ENCODE measurements at regions not wholly inside any gene's neighbourhood (a gene's known extent, or its start where the extent isn't known, plus 50 kb on each side); places are given as distances from the start of the nearest gene placed in this dataset.
"Not testable (repeated sequence)": the region's sequence is repeated elsewhere in the genome, so short reads cannot be mapped to it uniquely, and the experiment has no call there.

- no peak for DNase-seq (ENCODE audit: low read depth in 1 of 2, low spot score in 1 of 2)
Observed at GRCh38 chr4:147223576-147223975, 257.3 kb upstream of the EDNRA start.

DNA sequence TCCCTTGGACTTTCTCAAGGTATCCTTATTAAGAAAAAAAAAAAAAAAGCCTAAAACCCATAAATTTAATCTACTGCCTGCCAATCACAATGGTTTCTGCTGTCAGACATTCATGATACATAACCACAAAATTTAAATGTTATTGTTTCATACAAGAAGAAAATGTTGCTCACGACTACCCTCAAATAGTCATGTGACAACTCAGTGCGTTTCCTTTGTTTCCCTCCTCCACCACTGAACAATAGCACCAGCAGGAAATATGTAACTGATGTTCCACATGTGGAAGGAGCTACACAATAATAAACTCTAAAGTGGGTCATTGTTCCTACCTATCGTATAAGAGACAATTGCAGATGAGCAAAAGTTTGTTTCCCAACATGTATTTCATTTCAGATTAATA, 244.1 kb upstream of the EDNRA start:
- no peak for DNase-seq (ENCODE audit: low read depth in 1 of 2, low spot score in 1 of 2)

GRCh38 chr4:147244786-147245185, 236.1 kb upstream of the EDNRA start:
- DNase-seq (ENCODE audit: low read depth in 1 of 2, low spot score in 1 of 2), result no peak

DNA sequence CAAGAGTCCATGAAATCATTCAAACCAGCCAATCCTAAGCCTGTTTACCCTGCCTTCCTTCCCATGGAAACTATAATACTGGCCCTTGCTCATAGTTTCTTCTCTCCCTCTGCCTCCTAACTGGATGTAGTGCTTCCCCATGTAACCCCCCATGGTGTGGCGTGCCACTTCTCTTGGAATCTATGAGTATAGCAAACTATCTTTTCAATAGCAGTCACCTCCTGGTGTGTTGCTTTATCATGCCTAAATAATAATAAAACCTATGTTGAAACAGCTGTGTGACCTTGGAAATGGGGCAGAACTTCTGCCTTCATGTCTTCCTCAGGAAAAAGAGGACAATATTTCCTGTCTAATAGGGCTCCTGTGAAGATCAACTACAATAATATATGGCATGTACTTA, 234.8 kb upstream of the EDNRA start:
- DNase-seq (ENCODE audit: low read depth in 1 of 2, low spot score in 1 of 2), result no peak

DNA sequence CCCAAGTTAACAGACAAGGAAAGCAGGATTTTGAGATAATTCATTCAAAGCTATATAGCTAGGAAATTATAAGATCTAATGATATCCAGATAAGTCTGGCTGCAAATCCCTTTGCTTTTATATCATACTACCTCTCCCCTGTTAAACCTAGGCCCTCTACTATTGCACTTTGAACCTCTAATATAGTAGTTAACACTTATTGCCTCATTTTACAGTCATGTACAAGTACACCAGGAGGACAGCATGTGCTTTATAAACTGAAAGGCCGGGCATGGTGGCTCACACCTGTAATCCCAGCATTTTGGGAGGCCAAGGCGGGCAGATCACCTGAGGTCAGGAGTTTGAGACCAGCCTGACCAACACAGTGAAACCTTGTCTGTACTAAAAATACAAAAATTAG, 234.4 kb upstream of the EDNRA start:
- not testable (repeated sequence) for DNase-seq (ENCODE audit: low read depth in 1 of 2, low spot score in 1 of 2)

GRCh38 chr4:147247579-147247978, 233.3 kb upstream of the EDNRA start:
- no peak for DNase-seq (ENCODE audit: low read depth in 1 of 2, low spot score in 1 of 2)

GRCh38 chr4:147250062-147250461, 230.8 kb upstream of the EDNRA start:
- no peak for DNase-seq (ENCODE audit: low read depth in 1 of 2, low spot score in 1 of 2)

DNA sequence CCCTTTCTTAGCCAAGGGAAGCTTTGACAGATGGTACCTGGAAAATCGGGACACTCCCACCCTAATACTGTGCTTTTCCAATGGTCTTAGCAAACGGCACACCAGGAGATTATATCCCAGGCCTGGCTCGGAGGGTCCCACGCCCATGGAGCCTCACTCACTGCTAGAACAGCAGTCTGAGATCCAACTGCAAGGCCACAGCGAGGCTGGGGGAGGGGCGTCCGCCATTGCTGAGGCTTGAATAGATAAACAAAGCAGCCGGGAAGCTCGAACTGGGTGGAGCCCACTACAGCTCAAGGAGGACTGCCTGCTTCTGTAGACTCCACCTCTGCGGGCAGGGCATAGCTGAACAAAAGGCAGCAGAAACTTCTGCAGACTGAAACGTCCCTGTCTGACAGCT, 225.6 kb upstream of the EDNRA start:
- DNase-seq (ENCODE audit: low read depth in 1 of 2, low spot score in 1 of 2), result not testable (repeated sequence)

GRCh38 chr4:147259271-147259670, 221.6 kb upstream of the EDNRA start:
- DNase-seq (ENCODE audit: low read depth in 1 of 2, low spot score in 1 of 2), result not testable (repeated sequence)

DNA sequence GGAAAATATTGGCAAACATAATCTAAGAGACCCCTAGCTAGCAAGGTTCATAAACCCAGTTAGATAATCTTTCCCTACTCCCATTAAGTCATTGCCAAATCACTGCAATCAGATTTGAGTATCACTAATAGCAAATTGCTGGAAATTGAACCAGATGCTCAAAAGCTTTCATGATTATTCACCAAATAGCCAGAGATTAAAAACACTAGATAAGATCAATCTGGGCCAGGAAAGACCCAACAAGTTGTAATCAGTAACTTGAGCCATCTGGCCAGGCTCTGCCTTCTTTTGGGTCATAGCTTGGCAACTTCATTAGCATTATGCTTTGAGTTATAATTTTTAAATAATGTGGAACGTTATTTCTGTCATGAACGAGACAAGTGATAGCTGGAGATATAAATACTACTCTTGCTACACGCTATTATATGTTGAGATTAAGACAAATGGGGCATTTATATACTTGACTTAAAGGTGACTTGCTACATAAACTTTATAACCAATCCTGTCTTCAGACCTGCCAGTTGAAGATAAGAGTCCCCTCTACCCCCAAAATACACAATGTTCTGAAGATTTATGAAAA, 196.6 kb upstream of the EDNRA start:
- DNase-seq (ENCODE audit: low read depth in 1 of 2, low spot score in 1 of 2), result no peak

DNA sequence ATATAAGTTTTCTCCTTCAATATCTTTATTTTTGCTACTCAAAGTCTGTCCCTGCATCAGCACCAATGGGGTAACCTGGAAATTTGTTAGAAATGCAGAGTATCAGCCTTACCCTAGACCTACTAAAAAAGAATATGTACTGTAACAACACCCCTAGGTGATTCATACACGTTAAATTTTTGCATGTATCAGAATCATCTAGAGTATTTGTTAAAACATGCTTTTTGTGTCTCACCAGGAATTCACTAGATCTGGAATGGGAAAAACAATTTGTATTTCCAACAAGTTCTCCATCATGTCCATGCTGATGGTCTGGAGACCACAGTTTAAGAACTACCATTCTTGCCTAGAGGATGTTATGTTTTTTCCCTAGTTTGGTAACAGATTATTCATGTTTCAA, 196.0 kb upstream of the EDNRA start:
- no peak for DNase-seq (ENCODE audit: low read depth in 1 of 2, low spot score in 1 of 2)

DNA sequence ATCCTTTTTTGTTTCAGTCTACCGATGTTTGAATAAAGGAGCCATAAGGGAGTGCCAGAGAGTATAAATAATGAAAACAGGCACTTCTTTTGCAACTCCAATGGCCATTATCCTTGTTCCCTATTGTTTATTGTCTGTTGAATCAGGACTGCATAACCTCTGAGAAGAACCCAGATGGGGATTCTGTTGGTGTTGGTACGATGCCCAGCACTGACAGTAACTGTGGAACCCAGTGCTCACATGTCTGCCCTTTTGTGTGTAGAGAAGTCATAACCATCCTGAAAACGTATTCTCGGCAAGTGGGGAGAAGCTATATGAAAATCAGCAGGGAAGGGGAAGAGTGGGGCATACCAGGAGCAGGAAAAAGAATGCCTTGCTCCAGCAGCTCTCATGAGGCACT, 195.1 kb upstream of the EDNRA start:
- no peak for DNase-seq (ENCODE audit: low read depth in 1 of 2, low spot score in 1 of 2)

GRCh38 chr4:147286846-147287587, 193.9 kb upstream of the EDNRA start:
- no peak for DNase-seq (ENCODE audit: low read depth in 1 of 2, low spot score in 1 of 2)

DNA sequence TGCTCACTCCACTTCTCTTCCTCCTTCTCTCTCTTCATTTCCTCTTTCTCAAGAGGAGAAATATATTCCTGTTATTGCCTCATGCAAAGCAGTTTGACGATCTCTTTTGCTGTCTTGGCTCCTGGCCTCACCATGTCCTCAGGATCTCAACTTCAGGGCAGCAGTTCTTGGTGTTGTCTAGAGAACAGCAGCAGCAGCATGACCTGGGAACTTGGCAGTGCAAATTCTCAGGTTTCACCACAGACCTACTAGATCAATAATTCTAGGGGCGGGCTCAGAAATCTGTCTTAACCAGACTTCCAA, 193.4 kb upstream of the EDNRA start:
- no peak for DNase-seq (ENCODE audit: low read depth in 1 of 2, low spot score in 1 of 2)

- DNase-seq (ENCODE audit: low read depth in 1 of 2, low spot score in 1 of 2), result no peak
Observed at GRCh38 chr4:147288512-147288911, 192.4 kb upstream of the EDNRA start.

DNA sequence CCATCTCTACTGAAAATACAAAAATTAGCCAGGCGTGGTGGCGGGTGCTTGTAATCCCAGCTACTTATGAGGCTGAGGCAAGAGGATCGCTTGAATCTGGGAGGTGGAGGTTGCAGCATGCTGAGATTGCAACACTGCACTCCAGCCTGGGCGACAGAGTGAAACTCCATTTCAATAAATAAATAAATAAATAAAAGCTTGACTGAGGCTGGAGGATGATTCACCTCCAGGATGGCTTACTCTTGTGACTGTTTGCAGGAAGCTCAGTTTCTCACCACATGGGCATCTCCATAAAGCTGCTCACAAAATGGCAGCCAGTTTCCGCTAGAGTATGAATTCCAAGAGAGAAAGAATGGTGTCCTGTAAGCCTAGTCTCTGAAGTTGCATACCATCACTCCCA, 191.7 kb upstream of the EDNRA start:
- DNase-seq (ENCODE audit: low read depth in 1 of 2, low spot score in 1 of 2), result no peak

DNA sequence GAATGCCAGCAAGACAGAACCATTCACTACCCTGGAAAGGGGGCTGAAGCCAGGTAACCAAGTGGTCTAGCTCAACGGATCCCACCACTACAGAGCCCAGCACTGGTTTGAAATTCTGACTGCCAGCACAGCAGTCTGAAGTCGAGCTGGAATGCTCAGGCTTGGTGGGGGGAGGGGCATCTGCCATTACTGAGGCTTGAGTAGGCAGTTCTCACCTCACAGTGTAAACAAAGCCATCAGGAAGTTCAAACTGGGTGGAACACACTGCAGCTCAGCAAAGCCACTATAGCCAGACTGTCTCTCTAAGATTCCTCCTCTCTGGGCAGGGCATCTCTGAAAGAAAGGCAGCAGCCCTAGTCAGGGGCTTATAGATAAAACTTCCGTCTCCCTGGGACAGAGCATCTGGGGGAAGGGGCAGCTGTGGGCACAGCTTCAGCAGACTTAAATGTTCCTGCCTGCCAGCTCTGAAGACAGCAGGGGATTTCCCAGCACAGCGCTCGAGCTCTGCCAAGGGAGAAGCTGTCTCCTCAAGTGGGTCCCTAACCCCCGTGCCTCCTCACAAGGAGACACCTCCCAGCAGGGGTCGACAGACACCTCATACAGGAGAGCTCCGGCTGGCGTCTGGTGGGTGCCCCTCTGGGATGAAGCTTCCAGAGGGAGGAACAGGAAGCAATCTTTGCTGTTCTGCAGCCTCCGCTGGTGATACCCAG, 188.1 kb upstream of the EDNRA start:
- DNase-seq (ENCODE audit: low read depth in 1 of 2, low spot score in 1 of 2), result not testable (repeated sequence)

DNA sequence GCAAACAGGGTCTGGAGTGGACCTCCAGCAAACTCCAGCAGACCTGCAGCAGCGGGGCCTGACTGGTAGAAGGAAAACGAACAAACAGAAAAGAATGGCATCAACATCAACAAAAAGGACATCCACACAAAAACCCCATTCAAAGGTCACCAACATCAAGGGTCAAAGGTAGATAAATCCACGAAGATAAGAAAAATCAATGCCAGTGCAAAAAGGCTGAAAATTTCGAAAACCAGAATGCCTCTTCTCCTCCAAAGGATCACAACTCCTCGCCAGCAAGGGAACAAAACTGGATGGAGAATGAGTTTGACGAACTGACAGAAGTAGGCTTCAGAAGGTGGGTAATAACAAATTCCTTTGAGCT, 187.6 kb upstream of the EDNRA start:
- not testable (repeated sequence) for DNase-seq (ENCODE audit: low read depth in 1 of 2, low spot score in 1 of 2)

DNA sequence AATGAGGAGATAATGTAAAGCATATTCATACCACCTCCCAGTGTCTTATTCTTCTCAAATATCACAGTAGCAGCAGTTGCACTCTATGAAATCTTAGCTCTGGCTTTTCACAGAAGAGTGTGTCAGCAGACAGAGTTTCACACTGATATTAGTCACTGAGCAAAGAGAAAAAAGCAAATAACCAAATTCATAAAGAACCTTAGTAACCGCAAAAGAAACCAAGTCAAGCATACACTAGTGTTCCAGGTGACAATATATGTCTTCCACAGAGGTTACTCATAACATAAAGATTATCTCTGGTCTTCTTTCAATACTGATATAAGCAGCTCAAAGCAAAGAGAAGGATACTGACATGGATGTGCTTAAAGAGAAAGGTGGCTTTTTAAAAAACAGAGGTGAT, 181.7 kb upstream of the EDNRA start:
- no peak for DNase-seq (ENCODE audit: low read depth in 1 of 2, low spot score in 1 of 2)

GRCh38 chr4:147303174-147303872, 177.6 kb upstream of the EDNRA start:
- no peak for DNase-seq (ENCODE audit: low read depth in 1 of 2, low spot score in 1 of 2)

- DNase-seq (ENCODE audit: low read depth in 1 of 2, low spot score in 1 of 2), result no peak
Observed at GRCh38 chr4:147303873-147304229, 177.0 kb upstream of the EDNRA start.
